GM19035 (cell line): ENCODE measurements at regions not wholly inside any gene's neighbourhood (a gene's known extent, or its start where the extent isn't known, plus 50 kb on each side); places are given as distances from the start of the nearest gene placed in this dataset.

Experiments
- ATAC-seq: cut with Tn5 transposase; IDR thresholded peaks from one replicate; pipeline ENCODE4 v1.9.1; 2021; ENCODE audit not compliant: unreplicated experiment

DNA sequence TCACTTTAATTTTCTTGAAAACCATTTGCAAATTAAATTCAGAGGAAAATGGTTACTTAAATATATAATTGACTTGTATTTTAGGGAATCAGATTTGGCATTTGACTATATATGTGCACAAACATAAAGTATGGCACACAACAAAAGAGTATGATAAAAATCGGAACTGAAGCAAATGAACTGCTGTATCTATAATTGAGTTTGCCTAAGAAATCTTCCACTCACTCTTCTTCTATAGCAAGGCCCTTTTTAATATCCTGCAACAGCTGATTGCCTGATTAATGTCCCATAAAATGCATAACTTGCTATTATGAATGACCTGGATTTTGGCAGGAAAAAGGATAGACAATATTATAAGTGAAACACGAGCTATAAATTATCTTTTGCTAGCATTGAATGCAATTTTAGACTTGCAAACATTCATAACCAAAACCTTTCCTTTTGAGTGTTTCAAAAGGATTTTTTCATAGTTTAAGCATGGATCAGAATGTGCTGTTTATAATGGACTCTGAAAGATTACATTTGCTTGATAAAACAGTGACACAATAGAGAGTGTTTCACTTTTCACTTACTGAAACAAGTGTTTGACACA, 2204.3 kb downstream of the MRPL39 start:
- no peak for ATAC-seq

DNA sequence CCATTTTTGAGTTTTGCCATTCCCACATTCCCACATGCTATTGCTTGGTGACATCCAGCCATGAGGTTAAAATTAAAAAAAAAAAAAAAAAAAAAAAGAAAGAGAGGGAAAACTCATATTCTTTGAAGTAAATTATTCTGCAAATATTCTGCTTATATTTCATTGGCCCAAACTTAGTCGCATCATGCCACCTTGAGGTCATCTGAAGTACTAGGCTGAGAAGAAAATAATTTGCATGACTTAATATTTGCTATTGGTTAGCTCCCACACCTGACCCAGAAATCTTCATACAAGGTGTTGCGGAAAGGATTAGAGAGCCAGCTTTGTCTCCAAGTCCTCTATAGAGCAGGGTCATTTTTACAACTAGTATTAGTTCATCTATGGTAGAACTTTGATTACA, 2206.0 kb downstream of the MRPL39 start:
- no peak for ATAC-seq

DNA sequence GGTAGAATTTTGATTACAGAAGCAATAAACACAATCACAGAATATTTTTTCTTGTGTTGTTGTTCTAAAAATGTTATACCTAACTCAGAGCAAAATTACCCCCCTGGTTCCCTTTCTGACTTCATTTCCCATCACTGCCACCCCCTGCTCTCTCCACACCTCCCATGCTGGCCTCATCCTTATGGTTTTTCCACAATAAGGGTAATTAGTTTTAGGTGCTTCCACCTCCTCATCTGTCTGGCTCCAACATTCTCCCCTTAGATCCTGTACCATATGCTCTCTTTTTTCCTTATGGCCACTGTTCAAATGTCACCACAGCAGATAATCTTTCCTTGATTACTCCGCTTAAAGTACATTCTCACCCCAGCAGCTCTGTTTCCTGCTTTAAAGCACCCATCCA, 2208.6 kb downstream of the MRPL39 start:
- no peak for ATAC-seq

DNA sequence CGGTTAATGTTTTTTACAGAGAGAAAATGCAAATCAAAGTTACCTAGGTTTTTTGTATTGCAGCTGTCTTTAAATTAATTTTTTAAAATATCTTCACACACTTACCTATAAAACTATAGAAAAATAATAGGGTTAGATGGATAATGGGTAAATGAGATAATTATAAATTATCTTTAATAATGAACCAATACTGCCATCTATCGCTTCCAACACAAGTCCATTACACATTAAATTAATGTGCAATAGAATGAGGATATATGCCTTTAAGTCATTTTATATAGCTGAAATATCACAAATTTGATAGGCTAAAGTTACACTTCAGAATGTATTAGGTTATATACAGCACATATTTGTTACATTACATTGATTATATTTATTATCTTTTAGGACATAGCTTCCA, 2212.8 kb downstream of the MRPL39 start:
- ATAC-seq: no peak

DNA sequence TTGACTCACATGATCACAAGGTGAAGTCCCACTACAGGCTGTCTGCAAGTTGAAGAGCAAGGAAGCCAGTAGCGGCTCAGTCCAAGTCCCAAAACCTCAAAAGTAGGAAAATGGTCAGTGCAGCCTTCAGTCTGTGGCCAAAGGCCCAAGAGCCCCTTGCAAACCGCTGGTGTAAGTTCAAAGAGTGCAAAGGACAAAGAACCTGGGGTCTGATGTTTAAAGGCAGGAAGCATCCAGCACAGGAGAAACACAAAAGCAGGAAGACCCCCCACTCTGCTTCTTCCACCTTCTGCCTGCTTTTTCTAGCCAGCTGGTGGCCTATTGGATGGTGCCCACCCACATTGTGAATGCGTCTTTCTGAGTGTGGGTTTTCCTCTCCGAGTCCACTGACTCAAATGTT, 2222.6 kb downstream of the MRPL39 start:
- no peak for ATAC-seq

DNA sequence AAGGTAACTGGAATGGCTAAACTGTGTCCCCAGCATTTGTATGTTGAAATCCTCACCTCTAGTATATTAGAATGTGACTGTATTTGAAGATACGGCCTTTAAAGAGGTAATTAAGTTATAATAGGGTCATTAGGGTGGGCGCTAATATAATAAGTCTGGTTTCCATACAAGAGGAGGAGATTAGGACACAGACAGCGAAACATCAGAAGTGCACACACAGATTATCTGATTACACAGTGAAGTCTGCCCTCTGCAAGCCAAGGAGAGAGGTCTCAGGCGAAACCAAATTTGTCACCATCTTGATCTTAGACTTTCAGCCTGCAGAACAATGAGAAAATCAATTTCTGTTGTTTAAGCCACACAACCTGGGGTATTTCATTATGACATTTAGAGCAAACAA, 2233.1 kb downstream of the MRPL39 start:
- no peak for ATAC-seq

DNA sequence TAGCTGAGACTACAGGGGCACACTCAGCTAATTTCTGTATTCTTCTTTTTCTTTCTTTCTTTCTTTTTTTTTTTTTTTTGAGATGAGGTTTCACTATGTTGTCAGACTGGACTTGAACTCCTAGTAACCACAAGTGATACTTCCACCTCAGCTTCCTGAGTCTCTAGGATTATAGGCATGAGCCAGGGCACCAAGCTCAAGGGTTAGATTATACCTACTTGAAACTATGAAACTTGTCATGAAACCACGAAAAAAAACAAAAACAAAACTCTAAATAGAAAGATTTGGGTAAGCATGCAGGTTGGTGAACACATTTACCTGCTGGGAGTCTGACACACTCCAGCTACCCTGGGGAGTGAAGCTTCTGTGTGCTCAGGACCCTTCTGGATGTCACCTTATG, 2250.4 kb downstream of the MRPL39 start:
- no peak for ATAC-seq

DNA sequence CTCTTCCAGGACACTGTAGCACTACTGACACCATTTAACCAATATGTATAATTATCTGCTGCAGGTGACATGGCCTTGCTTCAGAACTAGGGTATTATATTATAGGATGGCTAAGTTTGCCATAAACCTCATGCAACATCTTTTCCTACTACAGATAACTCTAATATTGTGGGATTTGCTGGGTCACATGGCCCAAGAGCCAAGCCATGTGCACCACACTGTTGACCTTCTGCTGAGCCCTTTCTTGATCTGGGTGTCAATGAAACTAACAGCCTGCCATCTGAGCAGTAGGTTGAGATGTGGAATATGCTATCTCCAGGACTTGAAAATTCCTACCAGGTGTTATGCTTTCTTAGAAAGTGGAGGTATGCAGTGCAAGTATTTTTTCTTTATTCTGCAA, 2291.1 kb downstream of the MRPL39 start:
- ATAC-seq: no peak

DNA sequence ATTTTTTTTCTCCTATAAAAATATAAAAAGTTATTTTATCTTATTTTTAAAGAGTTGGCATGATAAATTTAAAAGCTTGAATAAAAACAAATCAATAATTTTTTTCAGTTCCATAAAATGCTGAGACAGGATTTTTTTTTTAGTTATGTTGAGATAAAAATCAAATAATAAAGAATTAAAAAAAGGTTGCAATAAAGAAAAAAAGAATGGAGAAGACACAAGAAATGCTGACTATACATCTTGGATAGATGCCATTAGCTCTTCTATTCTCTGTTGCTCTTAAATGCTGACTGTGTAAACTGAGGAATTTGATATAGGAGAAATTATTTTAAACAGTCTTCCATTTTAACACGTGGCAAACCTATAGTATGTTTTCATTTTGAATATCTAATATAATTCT, 2298.5 kb downstream of the MRPL39 start:
- ATAC-seq: no peak

DNA sequence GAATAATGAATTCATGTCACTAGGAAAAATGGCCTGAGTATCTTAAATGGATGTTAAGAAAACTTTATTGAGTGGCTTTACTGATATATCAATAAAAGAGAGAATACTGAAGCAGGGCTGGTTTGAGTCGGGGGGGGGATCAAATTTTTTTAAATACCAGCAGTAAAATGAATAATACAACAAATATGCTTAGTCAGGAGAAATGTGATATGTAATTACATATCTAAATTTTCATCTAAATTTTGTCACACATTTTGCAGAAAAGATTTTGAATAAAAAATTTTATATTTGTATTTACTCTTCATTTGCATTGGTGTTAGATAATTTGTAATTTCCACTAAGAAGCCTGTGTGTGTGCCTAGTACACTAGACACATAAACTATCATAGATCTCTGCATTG, 2300.2 kb downstream of the MRPL39 start:
- ATAC-seq: no peak

DNA sequence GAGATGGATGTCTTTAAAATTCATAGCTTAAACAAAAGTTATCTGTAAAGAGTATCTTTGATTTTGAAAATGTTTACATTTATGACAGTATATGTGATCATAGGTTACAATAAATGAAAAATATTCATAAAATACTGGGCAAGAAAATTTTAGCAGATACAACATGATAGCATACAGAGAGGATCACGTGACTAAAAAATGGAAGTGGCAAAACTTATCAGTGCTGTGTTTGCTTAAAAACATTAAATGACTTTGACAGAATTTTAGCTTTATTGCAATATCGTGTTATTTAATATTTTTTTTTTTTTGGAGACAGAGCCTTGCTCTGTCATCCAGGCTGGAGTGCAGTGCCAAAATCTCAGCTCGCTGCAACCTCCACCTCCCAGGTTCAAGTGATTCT, 2294.1 kb downstream of the NCAM2 start:
- no peak for ATAC-seq

DNA sequence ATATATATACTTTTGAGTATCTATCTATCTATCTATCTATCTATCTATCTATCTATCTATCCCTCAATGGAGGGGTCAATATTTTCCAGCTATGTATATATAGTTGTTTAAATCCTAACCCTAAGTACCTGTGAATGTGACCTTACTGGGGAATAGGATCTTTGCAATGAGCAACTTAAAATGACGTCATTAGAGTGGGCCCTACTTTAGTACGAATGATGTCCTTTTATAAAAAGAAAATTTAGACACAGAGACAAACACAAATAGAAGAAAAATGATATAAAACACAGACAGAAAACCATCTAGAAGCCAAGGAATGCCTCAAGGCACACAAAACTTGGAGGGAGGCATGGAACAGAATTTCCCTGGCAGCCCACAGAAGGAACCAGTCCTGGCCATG, 2283.7 kb downstream of the NCAM2 start:
- no peak for ATAC-seq

DNA sequence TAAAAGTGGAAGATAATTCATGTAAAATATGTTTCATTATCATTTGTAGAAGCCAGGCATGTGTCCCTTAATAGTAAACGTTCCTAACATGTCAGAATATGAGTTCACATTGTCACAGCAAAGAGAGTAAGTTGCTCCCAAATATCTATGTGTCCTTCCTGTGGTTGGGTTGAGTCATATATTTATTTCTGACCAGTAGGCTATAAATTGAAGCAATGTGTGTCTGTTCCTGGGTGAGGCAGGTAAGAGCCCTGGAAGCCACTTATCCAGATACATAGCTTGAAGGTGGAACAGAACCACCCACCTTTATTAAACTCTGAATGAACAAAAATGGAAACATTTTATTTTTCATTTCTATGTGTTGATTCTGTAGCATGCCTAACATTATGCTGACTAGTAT, 2251.6 kb downstream of the NCAM2 start:
- ATAC-seq: no peak

DNA sequence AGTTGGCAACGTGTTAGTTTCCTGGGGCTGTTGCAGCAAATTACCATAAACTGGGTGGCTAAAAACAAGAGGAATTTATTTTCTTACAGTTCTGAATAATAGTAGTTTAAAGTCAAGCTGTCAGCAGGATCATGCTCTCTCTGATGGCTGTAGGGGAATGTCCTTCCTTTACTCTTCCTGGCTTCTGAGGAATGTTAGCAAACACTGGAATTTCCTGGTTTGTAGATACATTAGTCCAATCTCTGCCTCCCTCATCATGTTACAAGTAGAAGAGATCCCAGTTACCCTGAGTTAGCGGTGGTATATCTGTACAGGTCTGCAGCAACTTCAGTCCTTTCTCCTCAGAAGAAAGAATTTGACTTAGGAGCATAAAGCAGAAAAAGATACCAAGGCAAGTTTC, 2249.1 kb downstream of the NCAM2 start:
- no peak for ATAC-seq

DNA sequence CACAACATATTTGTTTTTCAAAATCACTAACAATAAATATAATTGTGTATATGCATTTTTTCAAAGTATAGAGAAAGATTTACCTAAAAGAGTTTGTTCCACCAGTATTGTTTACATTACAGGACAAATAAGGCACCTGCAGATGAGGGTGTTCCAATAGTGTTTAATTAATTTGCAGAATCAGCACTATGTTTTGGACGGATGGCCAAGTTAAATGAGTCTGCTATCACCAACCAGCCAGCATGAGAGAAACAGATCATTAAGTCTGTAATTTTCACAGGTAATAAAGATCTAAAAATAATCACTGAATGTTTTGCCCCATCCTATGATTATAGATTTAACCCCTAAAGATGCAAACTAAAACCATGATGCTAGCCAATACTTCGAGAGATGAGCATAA, 2247.0 kb downstream of the NCAM2 start:
- ATAC-seq: no peak

DNA sequence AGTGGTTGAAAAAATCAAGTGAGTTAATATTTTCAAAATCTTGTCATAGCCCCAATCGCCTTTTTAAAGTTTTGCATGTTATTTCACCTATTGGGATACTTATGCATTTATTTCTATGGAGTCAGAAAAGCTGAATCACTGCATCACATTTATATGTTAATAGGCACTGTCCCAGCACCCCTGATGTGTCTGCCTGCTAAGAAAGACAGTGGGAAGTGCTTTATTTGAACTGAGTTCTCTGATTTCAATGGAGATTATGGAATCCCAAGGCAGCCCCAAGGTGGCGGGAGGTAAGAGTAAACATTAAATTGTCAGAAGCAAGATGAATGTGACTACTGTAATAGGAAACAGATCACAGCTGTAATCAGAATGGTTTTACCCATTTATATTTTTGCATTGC, 2225.7 kb downstream of the NCAM2 start:
- ATAC-seq: no peak

DNA sequence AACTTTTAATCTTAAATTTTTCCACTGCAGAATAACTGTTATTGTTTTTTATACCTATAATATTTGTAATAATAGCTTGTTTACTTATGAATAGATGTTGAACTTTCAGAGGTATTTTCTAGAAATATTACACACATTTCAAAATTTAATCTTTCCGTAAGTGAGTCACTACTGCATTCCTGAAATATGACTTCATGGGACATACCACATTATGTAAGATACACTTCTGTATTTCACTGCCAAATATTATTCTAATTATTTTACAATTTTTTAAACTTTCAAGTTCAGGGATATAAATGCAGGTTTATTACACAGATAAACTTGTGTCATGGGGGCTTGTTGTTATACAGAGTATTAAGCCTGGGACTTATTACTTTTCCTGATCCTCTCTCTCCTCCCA, 2220.5 kb downstream of the NCAM2 start:
- ATAC-seq: no peak

DNA sequence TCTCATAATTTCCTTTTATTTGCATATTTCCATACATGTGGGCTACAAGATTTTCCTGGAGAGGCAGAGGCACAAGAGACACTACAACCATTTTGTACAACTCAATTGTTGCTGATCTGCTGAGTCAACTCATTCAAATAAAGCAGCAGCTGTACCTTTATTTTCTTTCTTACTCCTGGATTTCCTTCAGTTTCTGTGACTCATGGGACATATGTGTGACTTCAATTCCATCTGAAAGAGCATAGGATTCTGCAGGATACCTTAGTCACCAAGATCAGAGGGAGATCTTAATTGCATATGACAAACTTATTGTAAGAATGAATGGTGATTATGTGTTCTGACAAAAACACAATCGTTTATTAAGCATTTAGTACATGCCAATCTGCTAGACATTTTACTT, 2219.4 kb downstream of the NCAM2 start:
- ATAC-seq: no peak

DNA sequence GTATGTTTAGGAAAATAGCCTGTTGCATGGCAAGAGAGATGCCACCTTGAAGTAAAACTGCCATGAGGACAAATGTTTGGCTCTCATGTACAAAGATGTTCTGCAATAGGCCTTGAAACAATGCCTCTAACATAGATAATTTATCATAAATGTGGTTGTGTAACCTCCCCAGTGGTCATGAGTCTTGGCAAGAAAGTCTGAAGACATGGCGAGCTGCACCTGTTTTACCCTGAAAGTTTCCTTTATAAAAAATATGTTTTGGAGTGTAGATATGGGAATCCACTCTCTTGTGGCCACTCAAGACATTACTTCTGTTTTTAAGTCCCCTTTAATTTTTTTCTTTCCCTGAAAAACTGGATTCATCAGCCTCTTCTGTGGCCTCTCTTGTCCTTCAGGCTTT, 2217.1 kb downstream of the NCAM2 start:
- ATAC-seq: no peak
